A673 (cell line): ENCODE measurements at regions not wholly inside any gene's neighbourhood (a gene's known extent, or its start where the extent isn't known, plus 50 kb on each side); places are given as distances from the start of the nearest gene placed in this dataset.

Experiments
- BruUV-seq: library from RNA; stranded (reverse); fragments of 400-500 nt; replicated peaks from 2 replicates; lab custom pipeline; 2021; lab: Mats Ljungman, UMichigan
- CTCF ChIA-PET: fragments of 300-600 bp; sonication (Branson Sonifier 250); formaldehyde crosslinking; loops from one replicate; lab custom pipeline; 2022; ENCODE audit warnings: antibody characterized with exemption; lab: Charles Lee
- POLR2A ChIA-PET: fragments of 300-600 bp; sonication (Branson Sonifier 250); formaldehyde crosslinking; loops from one replicate; lab custom pipeline; 2022; ENCODE audit warnings: antibody characterized with exemption; ENCODE audit not compliant: low non-redundant PET; lab: Charles Lee
- DNase-seq: peaks from one replicate; pipeline ENCODE4 v3.0.0-alpha.2; 2015; ENCODE audit warnings: low spot score
- H3K27ac ChIP-seq: fragments of 200-600 bp; sonication (generic); 2 replicates; pipeline ENCODE4 v1.5.1; 2016; ENCODE audit warnings: mixed run types, low read depth, mild to moderate bottlenecking, mixed read lengths, antibody characterized with exemption, low read length; ENCODE audit not compliant: poor library complexity, severe bottlenecking
- H3K27me3 ChIP-seq: fragments of 200-600 bp; sonication (generic); replicated peaks from 2 replicates; pipeline ENCODE4 v1.6.1; 2017; ENCODE audit warnings: mixed run types, low read depth, mild to moderate bottlenecking, mixed read lengths, antibody characterized with exemption, low read length; ENCODE audit not compliant: insufficient read depth, poor library complexity
- H3K36me3 ChIP-seq: fragments of 200-600 bp; sonication (generic); 2 replicates; pipeline ENCODE4 v1.6.1; 2016; ENCODE audit warnings: mixed run types, mild to moderate bottlenecking, mixed read lengths, antibody characterized with exemption, low read length; ENCODE audit not compliant: insufficient read depth, poor library complexity, severe bottlenecking
- H3K4me1 ChIP-seq: fragments of 200-600 bp; sonication (generic); 2 replicates; pipeline ENCODE4 v1.6.1; 2017; ENCODE audit warnings: mixed run types, mild to moderate bottlenecking, mixed read lengths, antibody characterized with exemption, low read length; ENCODE audit not compliant: insufficient read depth, poor library complexity, severe bottlenecking
- H3K4me3 ChIP-seq: fragments of 200-600 bp; sonication (generic); 2 replicates; pipeline ENCODE4 v1.5.1; 2016; ENCODE audit warnings: low read depth, mixed run types, mild to moderate bottlenecking, mixed read lengths, low read length; ENCODE audit not compliant: poor library complexity, severe bottlenecking
- H3K9me3 ChIP-seq: fragments of 200-600 bp; sonication (generic); 2 replicates; pipeline ENCODE4 v1.6.1; 2016; ENCODE audit warnings: mixed run types, low read depth, mild to moderate bottlenecking, mixed read lengths, antibody characterized with exemption, low read length; ENCODE audit not compliant: poor library complexity, severe bottlenecking
- CTCF ChIP-seq: fragments of 300-800, 200-600 bp; sonication (generic); conservative IDR thresholded peaks from 2 replicates; pipeline ENCODE4 v1.5.1; 2017; ENCODE audit warnings: low read depth, mild to moderate bottlenecking, antibody characterized with exemption, low read length, moderate library complexity, mixed read lengths
- EZH2 ChIP-seq: fragments of 200-600 bp; sonication (generic); IDR thresholded peaks from 2 replicates; pipeline ENCODE4 v1.6.1; 2017; ENCODE audit warnings: borderline replicate concordance, low read depth, mild to moderate bottlenecking, mixed read lengths, antibody characterized with exemption, low read length; ENCODE audit not compliant: poor library complexity, severe bottlenecking
- intact Hi-C: fragments of 100-400 bp; cut with micrococcal nuclease; formaldehyde crosslinking; loops from one replicate; pipeline ENCODE4 v1.10.0; 2022; ENCODE audit not compliant: unreplicated experiment

- H3K27me3 ChIP-seq: no peaks in the 10 kb centered on the region
- no TSS peak for BruUV-seq
- no peak for DNase-seq
- TF ChIP-seq EZH2 (no peak), CTCF (no peak)
- H3K4me3 ChIP-seq: no peak overlapping the region
- ChIA-PET CTCF (no interaction called here), POLR2A (no interaction called here)
- intact Hi-C loops: no loop called here
- no peak overlapping the region for H3K27ac ChIP-seq
- no peaks in the 10 kb centered on the region for H3K9me3 ChIP-seq
- H3K36me3 ChIP-seq: no peaks in the 10 kb centered on the region
- H3K4me1 ChIP-seq: no peaks in the 10 kb centered on the region
Observed at GRCh38 chr17:27079660-27080059, 214.3 kb upstream of the WSB1 start.

- TF ChIP-seq CTCF (no peak), EZH2 (no peak)
- no peak for DNase-seq
- Histone ChIP-seq H3K36me3 (no peaks in the 10 kb centered on the region), H3K4me3 (no peak overlapping the region), H3K27ac (no peak overlapping the region), H3K9me3 (no peaks in the 10 kb centered on the region), H3K4me1 (no peaks in the 10 kb centered on the region), H3K27me3 (peaks cover 4% of the 10 kb centered on the region)
- BruUV-seq: no TSS peak
- intact Hi-C loops: no loop called here
- POLR2A ChIA-PET: no interaction called here
- CTCF ChIA-PET: no interaction called here
Observed at GRCh38 chr17:27081002-27081638, 212.8 kb upstream of the WSB1 start.

GRCh38 chr17:27082023-27082774 lies 211.7 kb upstream of the WSB1 start:
- no peaks in the 10 kb centered on the region for H3K36me3 ChIP-seq
- intact Hi-C loops: no loop called here
- no peak overlapping the region for H3K27ac ChIP-seq
- CTCF ChIA-PET: interaction anchor here (0.6 kb wide), 1 partner anchor 233 kb away, joined by 3 read pairs; no protein-coding TSS in a partner anchor
- H3K4me3 ChIP-seq: no peak overlapping the region
- no peaks in the 10 kb centered on the region for H3K9me3 ChIP-seq
- H3K27me3 ChIP-seq: peaks cover 7% of the 10 kb centered on the region
- DNase-seq: no peak
- TF ChIP-seq CTCF: no peak
- no peak for TF ChIP-seq EZH2
- no peaks in the 10 kb centered on the region for H3K4me1 ChIP-seq
- POLR2A ChIA-PET: no interaction called here
- no TSS peak for BruUV-seq
